ENCODE measurements at regions not wholly inside any gene's neighbourhood (a gene's known extent, or its start where the extent isn't known, plus 50 kb on each side); places are given as distances from the start of the nearest gene placed in this dataset.

DNA sequence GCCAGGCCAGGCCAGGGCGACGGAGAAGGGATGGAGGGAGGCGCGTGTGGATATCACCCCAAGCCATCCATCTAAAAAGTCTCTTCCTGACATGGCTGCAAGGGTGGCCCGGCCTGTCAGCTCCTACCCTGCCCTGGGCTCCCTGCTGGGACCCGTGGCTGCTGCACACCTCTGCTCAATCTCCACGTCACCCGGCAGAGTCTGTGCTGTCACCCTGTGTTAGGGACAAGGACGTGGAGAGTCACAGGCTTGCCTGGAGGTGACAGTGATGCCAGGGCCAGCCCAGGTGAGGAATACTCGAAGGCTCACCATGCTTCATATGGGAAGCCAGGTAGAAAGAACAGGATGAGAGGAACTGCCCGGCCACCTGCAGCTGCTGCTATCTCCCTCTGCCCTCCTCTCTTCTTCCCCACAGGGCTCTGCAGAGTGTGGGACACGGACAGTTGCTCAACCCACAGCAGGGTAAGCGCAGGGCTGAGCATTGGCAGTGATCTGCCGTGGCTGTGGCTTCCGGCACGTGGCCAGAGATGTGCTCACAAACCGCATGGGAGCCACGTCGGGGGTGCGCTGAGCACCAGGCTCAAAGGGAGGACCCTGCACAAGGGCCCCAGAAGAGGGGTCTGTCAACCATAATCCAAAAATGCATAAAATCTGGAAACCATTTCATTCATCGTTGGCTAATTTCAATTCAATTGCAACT is 214.3 kb downstream of the DLL1 start:
- no peaks in the 10 kb centered on the region for H3K4me1 Mint-ChIP-seq
- Histone ChIP-seq H3K36me3 (ENCODE audit: insufficient read depth) (no peaks in the 10 kb centered on the region), H3K4me3 (no peak overlapping the region), H3K79me2 (replicated peaks; ENCODE audit: insufficient read depth) (no peaks in the 10 kb centered on the region), H3K9me2 (ENCODE audit: insufficient read depth) (no peaks in the 10 kb centered on the region), H2AFZ (no peak overlapping the region), H3K27me3 (ENCODE audit: insufficient read depth) (no peaks in the 10 kb centered on the region), H3K4me2 (no peak overlapping the region), H4K20me1 (replicated peaks; ENCODE audit: insufficient read depth) (no peaks in the 10 kb centered on the region), H3K27ac (ENCODE audit: low read depth) (no peak overlapping the region), H3K4me1 (ENCODE audit: insufficient read depth) (no peaks in the 10 kb centered on the region), H3F3A (replicated peaks; ENCODE audit: low read depth) (no peaks in the 10 kb centered on the region)
- no peak overlapping the region for H3K4me3 Mint-ChIP-seq
- no peak for DNase-seq (ENCODE audit: low spot score)
- peaks cover 5% of the 10 kb centered on the region for H3K27me3 Mint-ChIP-seq (ENCODE audit: insufficient read depth, low read depth, poor library complexity)
- no peak overlapping the region for H3K27ac Mint-ChIP-seq
- peaks cover 5% of the 10 kb centered on the region for H3K36me3 Mint-ChIP-seq (ENCODE audit: low read depth)
- TF ChIP-seq ZNF331 (CRISPR knock-in tag; IDR thresholded peaks at IDR 0.05; ENCODE audit: low read depth): no peak
- H3K9me3 Mint-ChIP-seq: peaks cover 17% of the 10 kb centered on the region
- ATAC-seq: no peak

DNA sequence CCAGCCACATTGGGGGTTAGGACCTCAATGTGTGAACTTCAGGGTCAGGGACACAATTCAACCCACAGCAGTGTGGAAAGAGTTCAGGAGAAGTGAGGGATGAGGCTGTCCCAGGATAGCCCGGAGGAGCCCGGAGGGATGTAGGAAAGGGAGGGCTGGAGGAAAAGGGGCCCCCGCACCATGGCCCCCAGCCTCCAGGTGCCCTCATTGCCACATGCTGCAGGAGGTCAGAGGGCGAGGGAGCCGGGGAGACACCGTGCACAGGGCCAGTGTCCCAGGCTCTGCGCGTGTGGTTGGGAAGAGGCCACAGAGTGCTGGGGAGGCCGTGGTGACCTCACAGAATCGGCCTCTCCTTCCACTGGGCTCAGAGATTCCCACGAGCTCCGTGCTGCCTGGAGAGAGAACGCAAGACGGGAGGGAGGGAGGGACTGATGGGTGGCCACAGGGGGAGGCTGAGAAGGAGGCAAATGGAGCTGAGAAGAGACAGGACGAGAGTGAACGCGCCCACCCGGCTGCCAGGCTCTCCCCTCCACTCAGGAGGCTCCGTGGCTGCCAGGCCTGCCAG is 215.1 kb downstream of the DLL1 start:
- Mint-ChIP-seq H3K36me3 (ENCODE audit: low read depth) (peaks cover 5% of the 10 kb centered on the region), H3K9me3 (peaks cover 22% of the 10 kb centered on the region), H3K27me3 (ENCODE audit: insufficient read depth, low read depth, poor library complexity) (peaks cover 5% of the 10 kb centered on the region), H3K27ac (no peak overlapping the region), H3K4me3 (no peak overlapping the region), H3K4me1 (no peaks in the 10 kb centered on the region)
- no peak overlapping the region for H3K27ac ChIP-seq (ENCODE audit: low read depth)
- no peaks in the 10 kb centered on the region for H3K4me1 ChIP-seq (ENCODE audit: insufficient read depth)
- ATAC-seq (peak; percentile 38), DNase-seq (ENCODE audit: low spot score) (no peak)
- H3K27me3 ChIP-seq (ENCODE audit: insufficient read depth): no peaks in the 10 kb centered on the region
- no peaks in the 10 kb centered on the region for H3F3A ChIP-seq (replicated peaks; ENCODE audit: low read depth)
- H3K4me2 ChIP-seq: no peak overlapping the region
- no peak overlapping the region for H3K4me3 ChIP-seq
- H2AFZ ChIP-seq: no peak overlapping the region
- H3K9me2 ChIP-seq (ENCODE audit: insufficient read depth): no peaks in the 10 kb centered on the region
- no peaks in the 10 kb centered on the region for H3K36me3 ChIP-seq (ENCODE audit: insufficient read depth)
- H3K79me2 ChIP-seq (replicated peaks; ENCODE audit: insufficient read depth): no peaks in the 10 kb centered on the region
- no peaks in the 10 kb centered on the region for H4K20me1 ChIP-seq (replicated peaks; ENCODE audit: insufficient read depth)
- TF ChIP-seq JUNB (IDR thresholded peaks at IDR 0.05; ENCODE audit: unreplicated experiment) (no peak), CTCF (conservative IDR thresholded peaks at IDR 0.05; ENCODE audit: low read depth in 2 of 2) (no peak), STAT1 (IDR thresholded peaks at IDR 0.05; ENCODE audit: unreplicated experiment) (no peak), EZH2phosphoT487 (IDR thresholded peaks at IDR 0.05; ENCODE audit: unreplicated experiment) (no peak), NANOG (IDR thresholded peaks at IDR 0.05; ENCODE audit: borderline replicate concordance) (no peak), ZNF331 (CRISPR knock-in tag; IDR thresholded peaks at IDR 0.05; ENCODE audit: low read depth) (no peak), POLR2AphosphoS5 (IDR thresholded peaks at IDR 0.05; ENCODE audit: low read depth) (no peak), ZNF114 (CRISPR knock-in tag; IDR thresholded peaks at IDR 0.05) (no peak), EZH2 (IDR thresholded peaks at IDR 0.05; ENCODE audit: low read depth, unreplicated experiment) (no peak), CREB1 (CRISPR knock-in tag; IDR thresholded peaks at IDR 0.05; ENCODE audit: low read depth) (no peak), ZNF462 (CRISPR knock-in tag; IDR thresholded peaks at IDR 0.05) (no peak)
- TF ChIP-seq, protein P1, sequence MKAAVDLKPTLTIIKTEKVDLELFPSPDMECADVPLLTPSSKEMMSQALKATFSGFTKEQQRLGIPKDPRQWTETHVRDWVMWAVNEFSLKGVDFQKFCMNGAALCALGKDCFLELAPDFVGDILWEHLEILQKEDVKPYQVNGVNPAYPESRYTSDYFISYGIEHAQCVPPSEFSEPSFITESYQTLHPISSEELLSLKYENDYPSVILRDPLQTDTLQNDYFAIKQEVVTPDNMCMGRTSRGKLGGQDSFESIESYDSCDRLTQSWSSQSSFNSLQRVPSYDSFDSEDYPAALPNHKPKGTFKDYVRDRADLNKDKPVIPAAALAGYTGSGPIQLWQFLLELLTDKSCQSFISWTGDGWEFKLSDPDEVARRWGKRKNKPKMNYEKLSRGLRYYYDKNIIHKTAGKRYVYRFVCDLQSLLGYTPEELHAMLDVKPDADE (IDR thresholded peaks at IDR 0.05): no peak

Data from GM23338 (cell line).